T-helper 1 cell treated with Interleukin-12 subunit alpha and Interleukin-12 subunit beta and Interleukin-4 antibody, amounts not matched to agents 30 ng/mL and 1 ng/mL, for 36 hours (primary cell): ENCODE measurements at regions not wholly inside any gene's neighbourhood (a gene's known extent, or its start where the extent isn't known, plus 50 kb on each side); places are given as distances from the start of the nearest gene placed in this dataset.
"Not testable (repeated sequence)": the region's sequence is repeated elsewhere in the genome, so short reads cannot be mapped to it uniquely, and the experiment has no call there.

Experiments
- intact Hi-C: fragments of 100-400 bp; cut with micrococcal nuclease; formaldehyde crosslinking; loops from one replicate; pipeline ENCODE4 v1.15.1; 2024

DNA sequence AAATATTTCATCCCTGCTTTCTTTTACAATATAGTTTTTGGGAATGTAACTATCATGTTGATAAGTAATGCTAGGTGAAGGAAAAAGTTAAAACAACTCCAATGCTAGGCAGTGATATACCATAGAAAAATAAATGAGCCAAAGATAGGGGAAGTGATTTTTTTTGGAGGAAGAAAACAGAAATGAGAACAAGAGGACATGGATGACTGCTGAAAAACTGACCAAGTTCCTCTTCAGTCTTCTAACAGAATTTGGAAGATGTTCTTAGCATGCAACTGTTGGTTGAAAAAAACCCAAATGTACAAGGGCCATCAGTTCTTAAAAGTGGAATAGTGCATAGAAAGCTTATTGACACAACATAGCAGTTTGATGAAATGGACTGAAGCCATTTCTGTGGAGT is 262.5 kb upstream of the STARD13 start:
- intact Hi-C loops: no loop called here

DNA sequence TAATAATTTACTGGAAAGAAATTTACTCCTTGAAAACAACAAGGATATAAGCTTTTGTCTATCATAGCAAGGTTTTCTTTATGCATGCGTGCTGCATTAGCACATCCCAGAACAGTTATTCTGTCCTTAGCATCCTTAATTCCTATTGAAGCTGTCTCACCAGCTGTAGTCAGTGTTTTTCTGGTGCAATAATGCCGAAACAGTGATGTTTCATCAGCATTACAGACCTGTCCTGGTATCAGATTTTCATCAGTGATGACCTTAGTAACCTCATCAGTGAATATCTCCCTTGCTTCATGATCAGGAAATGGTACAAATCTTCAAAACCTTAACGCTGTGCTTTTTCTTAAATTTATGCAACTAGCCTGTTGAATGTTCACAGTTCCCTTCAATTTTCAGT is 264.7 kb upstream of the STARD13 start:
- intact Hi-C loops: no loop called here

DNA sequence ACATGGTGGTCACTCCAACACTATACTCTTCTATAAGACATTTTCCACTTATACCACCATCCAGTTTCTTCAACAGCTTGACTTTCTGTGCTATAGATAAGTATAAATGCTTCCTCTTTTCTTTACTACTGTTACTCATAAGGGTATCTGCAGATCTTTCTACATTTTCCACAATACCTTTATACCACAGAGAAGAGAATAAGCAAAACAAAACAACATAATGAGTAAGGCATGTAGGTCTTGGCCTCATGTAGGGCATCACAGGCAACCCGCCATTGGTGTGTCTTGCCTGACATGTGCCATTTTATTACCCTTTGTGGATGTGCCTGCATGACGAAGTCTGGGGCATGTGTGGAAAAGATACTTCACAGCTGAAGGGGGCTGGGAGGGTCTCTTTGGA is 265.3 kb upstream of the STARD13 start:
- intact Hi-C loops: no loop called here

DNA sequence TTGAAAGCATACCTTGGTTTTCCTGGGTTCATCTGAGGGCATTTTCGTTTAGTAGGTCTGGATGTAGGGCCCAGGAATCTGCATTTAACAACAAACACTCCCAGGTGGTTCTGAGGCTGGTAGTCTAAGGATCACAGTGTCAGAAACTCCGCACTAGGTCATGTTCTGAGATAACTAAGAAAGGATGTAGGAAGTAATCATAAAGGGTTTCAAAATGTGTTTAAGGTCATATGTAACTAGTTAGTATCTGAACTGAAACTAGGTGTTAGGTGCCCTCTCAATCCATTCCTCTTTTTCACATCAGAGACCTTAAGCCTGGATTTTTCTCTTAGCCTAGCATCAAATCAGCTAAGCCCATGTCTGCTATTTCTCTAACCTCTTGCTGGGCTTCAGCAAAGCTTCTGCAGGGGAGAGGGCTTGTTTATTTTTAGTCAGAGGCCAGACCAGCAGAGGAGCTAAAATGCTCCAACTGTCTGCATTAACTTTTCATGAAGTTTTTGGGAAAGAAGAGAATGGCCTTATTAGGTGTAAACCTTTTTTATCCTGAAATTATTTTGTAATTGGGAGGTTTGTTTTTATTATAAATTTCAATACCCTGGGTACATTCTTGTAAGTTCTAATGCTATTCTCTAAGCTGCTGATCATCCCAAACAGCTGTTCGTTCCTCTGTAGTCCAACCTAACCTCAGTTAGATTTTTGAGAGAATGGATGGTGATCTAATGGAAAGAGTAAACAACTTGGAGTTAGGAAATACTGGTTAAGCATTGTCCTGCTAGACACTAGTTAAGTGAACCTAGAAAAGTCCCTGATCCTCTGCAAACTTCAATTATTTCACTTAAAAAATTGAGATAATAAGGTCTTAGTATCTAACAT is 262.8 kb upstream of the RFC3 start:
- intact Hi-C loops: no loop called here

DNA sequence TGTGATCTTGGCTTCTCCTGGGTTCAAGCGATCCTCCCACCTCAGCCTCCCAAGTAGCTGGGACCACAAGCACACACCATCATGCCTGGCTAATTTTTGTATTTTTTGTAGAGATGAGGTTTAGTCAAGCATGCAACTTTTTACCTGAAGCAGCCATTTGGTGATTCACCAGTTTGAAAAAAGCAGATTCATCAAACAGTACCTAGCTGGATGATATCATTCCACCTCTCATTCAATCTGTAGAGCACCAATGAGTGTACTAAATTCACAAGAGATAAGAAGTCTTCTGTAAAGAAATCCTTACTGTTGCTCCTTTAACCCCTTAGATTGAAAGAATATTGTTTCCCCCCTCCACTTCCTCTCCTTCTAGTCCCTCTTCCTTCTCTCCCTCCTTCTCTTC is 261.1 kb upstream of the RFC3 start:
- intact Hi-C loops: no loop called here

DNA sequence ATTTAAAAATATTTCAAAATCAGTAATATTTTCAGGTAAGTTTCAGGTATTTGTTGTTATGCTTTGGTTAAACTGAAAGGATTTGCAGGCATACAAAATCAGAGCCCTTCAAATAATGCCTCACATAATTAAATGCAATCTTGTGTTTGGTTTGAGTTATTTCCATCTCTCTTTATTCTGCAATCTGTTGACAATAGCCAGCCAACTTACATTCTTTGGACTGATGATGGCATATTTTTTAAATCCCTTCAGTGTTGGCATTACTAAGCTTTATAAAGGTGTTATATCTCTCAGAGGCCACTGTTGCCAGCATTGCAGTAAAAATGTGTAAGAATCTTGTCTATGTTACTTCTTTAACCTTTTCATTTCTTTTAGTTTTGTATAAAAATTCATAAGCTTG is 257.2 kb upstream of the RFC3 start:
- intact Hi-C loops: loop anchor here (1.0 kb wide), 1 partner anchor 11 kb away; no protein-coding TSS in a partner anchor

DNA sequence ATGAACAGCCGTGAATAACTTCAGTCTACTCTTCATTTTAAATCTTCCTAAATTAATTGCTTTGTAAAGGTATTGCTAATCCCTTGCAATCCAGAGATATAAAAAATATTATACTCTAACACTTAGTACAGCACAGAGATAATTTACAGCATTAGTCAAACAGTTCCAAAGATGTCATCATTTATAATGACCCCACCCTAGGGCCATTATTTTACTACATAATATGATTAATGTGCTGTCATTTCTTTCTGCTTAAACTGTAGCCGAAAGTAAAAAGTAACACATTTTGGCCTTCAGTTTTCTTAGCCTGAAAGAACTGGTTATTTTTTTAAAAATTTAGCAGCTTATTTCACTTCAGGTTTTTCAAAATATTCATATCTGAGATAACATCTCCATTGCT is 256.3 kb upstream of the RFC3 start:
- intact Hi-C loops: loop anchor here (1.0 kb wide), 1 partner anchor 10 kb away; no protein-coding TSS in a partner anchor

DNA sequence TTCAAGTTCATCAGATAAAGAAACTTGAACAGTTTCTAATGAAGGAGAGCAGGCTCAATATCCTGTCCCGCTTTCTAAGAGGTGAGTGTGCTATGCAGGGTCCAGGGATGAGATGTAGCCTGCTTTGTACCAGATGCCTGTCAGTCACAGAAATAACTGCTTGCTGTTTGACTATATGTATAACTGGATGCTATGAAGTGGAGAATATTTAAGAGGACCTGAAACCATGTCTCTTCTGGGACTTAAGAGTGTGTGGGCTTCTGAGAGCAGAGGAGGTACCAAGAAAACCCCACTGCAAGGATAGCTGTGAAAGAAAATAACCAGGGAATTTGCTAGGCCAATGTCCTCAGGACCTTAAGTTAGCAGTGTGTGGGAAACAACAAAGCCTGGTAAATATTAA is 246.3 kb upstream of the RFC3 start:
- intact Hi-C loops: loop anchor here (1.0 kb wide), 1 partner anchor 10 kb away; no protein-coding TSS in a partner anchor

DNA sequence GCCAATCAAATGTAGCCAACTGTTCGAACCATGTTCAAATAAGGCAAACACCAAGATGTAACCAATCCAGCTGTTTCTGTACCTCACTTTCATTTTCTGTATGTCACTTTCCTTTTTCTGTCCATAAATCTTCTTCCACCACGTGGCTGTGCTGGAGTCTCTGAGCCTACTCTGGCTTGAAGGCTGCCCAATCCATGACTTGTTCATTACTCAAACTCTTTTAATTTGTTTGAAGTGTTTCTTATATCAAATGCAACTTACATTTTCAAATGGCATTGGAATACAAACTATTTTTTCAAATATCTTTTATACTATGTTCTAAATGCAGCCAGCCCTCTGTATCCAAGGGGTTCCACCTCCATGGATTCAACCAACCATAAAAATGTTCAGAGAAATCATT is 245.6 kb upstream of the RFC3 start:
- intact Hi-C loops: not testable (repeated sequence)

DNA sequence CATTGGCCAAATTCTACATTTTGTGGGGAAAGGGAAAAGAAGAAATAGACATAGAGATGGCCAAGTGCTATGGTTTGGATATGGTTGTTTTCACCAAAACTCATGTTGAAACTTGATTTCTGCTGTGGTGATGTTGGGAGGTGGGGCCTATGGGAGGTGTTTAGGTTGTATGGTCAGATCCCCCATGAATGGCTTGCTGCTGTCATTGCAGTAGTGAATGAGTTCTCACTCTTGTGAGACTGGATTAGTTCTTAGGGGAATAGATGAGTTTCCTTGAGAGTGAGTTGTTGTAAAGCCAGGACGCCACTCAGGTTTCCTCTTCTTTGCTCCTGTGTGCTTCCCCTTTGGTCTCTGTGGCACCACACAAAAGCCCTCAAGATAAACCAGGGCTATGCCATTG is 242.6 kb upstream of the RFC3 start:
- intact Hi-C loops: no loop called here

DNA sequence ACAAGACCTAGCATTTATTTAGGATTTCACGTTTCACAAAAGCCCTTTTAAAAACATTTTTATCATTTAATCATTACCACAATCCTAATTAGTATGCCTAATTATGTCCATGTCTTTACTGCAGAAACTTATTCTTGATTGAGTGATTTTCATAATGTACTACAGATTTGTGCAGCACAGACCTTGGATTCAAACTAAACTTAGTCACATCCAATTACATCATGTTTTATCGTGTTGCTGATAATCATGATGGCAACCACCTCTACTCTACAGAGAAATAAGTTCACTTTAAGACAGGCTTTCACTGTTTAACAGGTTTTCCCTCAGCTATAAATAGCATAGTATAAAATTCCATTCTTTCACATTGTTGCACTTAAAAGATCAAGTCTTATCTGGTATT is 240.9 kb upstream of the RFC3 start:
- intact Hi-C loops: no loop called here

DNA sequence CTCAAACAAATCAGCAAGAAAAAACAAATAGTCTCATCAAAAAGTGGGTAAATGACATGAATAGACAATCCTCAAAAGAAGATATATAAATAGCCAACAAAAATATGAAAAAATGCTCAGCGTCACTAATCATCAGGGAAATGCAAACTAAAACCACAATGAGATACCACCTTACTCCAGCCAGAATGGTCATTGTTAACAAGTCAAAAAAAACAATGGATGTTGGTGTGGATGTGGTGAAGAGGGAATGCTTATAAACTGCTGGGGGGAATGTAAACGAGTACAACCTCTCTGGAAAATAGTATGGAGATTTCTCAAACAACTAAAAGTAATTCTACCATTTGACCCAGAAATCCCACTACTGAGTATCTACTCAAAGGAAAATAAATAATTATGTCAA is 239.2 kb upstream of the RFC3 start:
- intact Hi-C loops: no loop called here

DNA sequence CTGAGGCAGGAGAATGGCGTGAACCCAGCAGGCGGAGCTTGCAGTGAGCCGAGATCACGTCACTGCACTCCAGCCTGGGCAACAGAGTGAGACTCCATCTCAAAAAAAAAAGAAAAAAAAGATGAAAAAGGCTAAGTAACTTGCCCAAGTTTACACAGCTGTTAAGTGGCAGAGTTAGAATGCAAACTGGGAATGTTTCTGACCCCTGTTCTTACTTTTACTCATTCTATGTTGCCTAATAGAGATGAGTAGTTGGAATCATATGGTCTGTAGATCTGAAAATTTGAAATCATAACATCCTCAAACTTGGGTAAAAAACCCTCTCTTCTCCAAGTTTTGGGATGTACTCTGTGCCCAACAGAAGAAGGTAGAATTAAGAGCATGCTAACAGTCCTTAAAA is 235.8 kb upstream of the RFC3 start:
- intact Hi-C loops: no loop called here

DNA sequence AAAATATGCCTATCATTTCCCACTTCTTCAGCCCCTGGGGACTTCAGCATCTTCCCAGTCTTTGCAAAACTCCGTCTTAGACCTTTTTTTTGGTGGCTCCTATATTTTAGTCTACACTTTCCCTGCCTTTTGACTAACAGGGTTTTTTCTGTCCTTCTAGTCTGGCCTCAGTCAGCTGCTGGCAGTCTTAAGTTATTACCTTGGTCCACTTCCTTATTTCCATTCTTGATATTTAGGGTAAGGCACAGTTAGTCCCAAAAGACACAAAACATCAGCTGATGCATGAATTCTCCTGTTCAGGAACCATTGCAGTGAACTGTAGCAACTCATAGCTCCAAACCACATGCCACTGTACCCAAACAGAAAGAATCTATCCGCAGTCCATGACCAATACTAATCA is 234.6 kb upstream of the RFC3 start:
- intact Hi-C loops: no loop called here

DNA sequence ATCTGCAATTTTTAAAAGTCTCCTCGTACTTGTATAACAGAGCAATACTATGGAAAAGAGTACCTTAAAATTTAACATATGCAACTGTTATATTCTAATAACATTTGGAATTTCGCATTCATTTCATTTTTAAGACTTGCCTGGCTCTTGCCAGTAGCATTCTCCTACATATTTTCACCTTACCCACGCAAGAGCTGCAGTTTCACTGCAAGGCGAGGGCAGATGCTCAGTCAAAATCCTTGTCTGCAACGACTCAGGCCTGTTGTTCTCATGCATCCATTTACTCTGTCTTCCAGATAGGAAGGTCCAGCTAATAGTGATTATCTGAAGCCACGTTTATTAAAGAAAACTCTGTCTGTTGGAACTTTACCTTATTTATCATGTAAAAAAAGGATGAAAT is 227.0 kb upstream of the RFC3 start:
- intact Hi-C loops: no loop called here

DNA sequence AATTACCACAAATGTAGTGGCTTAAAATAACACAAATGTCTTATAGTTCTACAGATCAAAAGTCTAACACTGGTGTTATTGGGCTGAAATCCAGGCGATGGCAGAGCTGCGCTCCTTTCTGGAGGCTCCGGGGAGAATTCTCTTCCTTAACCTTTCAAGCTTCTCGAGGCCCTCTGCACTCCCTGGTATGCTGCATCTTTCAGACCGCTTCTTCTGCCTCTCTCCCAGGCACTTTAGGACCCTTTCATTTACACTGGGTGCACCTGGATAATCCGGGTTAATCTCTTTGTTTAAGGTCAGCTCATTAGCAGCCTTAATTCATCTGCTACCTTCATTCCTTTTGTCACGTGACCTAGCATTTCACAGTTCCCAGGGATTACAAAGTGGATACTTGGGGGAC is 211.3 kb upstream of the RFC3 start:
- intact Hi-C loops: no loop called here

DNA sequence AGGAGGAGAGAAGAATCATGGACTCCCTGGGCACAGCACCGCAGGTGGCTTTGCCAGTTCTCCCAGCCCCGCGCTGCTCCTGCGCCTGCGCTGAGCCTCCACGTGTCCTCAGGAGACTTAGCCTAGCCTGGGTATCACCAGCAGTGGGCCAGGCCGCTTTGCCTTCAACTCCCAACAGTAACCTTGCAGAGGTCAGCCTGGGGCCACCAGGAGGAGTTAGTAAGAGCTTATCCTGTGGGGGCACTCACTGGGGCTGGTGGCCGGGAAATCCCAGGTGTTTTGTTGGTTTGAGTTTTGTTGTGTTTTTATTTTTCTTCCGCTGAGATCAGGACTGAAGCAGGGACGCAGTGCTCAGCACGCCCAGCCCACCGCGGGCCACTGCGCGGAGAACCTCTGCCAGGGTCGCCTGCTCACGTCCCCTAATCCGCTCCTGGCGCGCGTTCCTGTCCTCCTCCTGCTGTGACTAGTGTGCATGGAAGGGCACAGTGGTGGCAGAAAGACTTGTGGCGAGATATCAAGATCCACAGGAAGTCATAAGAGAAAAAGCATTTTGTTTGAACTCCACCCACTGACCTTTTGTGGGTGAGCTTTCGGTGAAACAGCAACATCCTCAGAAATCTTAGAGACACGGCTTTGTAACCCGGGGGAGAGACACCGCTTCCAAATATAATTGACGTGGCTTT is 207.4 kb upstream of the RFC3 start:
- intact Hi-C loops: loop anchor here (1.0 to 10.0 kb wide), 3 partner anchors 113 to 376 kb away; no protein-coding TSS in a partner anchor

DNA sequence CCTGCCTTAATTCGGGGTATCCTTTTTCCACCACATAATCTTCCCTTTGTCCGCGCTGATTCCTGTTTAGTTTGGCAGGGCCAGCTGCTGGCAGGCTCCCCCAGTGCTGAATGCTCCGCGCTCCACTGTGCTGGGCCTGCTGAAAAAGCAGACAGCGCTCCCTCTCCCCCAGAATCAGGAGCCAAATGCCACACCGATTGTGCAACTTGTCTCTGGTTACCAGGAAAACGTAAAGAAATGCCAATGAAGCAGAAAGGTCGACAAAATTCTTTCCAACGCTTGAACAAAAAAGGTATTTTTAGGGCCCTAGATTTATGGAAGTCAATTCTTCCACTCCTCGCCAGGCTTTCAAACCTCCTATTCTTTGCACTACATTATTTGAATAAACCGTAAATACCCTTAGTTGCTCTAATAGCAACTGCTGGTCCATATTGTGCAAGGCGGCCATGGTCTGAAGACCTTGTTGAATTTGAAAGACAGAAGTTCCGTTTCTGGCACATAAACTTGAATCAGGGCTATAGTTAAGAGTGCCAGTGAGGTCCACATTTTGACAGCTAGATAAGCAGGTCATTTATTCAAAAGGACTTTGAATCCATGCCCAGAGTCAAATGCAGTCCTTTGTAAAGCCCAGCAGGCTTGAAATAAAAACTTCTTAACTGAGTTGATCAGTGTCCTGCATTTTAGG is 206.7 kb upstream of the RFC3 start:
- intact Hi-C loops: loop anchor here (10.0 kb wide), 1 partner anchor 376 kb away; no protein-coding TSS in a partner anchor

DNA sequence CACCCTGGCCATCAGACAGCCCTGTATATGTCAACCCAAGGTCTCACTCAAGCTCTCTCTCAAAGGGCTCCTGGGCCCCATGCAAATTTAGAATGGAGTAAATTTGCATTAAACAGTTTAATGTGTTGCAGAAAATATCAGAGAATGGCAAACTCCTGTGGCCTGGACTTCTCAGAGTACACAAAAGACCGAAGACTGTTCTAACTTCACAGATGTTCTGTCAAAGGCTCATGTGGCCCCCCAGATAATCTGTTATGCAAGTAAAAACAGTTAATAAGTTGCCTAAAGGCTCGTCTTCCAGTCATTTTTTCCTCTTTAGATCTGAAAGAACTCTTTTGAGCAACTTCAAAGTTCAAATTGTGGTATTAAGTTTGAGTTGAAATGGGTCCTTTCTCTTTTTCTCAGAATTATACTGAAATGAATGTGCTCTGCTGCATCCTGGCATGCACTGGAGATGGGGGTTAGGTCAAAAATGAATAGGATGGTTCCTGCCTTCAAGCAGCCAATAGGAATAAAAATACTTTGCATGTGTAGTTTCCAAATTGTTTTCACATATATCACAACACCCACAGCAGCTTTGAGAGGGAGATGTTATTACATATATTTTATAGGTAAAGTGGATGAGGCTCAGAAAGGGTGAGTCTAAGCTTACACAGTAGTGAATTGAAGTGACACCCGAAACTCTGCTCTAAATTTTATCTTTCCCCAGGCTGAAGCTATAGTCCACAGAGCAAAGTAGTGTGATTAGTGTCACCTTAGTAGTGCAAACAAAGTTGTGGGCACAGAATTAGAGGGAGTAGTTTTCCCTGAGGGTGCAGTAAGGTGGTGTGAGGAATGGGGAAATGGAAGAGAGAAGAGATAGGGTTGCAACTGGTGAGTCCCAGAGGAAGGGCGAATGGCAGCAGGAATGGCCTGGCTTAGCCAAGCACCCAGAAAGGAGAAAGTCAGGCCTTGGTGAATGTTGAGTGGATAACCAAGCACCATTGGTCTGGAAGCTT is 205.0 kb upstream of the RFC3 start:
- intact Hi-C loops: loop anchor here (1.0 to 10.0 kb wide), 3 partner anchors 66 to 378 kb away; no protein-coding TSS in a partner anchor

DNA sequence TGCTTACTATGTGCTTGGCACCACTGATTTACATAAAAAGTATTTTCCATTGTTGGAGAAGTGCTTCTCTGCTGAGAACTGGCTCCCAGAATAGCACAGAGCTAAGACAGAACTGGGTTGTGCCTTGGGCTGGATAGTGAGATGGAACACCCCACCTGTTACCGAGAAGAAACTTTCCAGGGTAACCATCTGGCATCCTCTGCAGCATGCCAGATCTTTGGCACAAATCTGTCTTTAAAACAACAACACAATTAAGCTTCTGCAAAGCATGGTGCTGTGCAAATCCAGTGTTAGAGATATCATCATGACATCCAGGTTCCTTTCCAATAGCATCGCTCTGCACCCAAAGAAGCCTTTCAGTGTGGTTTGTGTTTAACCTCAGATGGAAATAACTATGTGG is 202.5 kb upstream of the RFC3 start:
- intact Hi-C loops: loop anchor here (10.0 kb wide), 1 partner anchor 381 kb away; no protein-coding TSS in a partner anchor

DNA sequence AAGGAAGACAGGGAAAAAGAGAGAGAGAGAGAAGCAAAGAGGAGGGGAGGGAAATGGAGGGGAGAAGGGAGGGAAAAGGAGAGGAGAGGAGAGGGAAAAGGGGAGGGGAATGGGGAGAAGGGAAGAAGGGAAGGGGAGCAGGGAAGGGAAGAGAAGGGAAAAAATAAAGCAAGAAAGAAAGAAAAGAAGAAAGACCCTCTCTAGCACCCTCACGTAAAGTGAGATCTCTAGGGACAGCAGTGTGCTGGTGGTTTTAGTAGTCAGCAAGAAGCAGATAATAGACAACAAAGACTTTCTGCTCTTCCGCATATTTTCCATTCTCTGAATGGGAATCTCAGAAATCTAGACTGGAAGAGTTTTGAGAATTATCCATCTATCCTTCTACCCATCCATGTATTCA is 201.8 kb upstream of the RFC3 start:
- intact Hi-C loops: loop anchor here (10.0 kb wide), 1 partner anchor 381 kb away; no protein-coding TSS in a partner anchor
